ENCODE measurements at regions not wholly inside any gene's neighbourhood (a gene's known extent, or its start where the extent isn't known, plus 50 kb on each side); places are given as distances from the start of the nearest gene placed in this dataset.

DNA sequence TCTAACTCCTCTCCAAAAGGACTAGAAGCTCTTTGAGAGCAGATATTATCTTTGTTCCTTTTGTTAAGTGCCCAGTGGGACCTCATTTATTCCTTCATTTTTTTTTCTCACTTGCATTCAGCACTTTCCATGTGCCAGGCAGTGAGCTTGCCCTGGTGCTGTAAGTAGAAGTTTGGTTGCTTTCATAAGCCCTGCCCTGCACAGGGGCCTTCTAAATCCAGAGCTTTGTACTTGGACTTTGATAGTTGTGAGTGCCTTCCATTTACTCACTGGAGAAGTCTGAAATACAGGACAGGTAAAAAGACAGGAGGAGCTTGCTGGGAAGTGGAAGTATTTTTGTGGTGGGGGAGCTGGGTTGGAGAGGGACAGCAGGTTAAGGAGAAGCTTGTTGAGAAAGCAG, 56.7 kb upstream of the PTCSC3 start:
- no peaks in the 10 kb centered on the region for H3K36me3 ChIP-seq
- no peak overlapping the region for H3K27ac ChIP-seq
- no peaks in the 10 kb centered on the region for H3K9me3 ChIP-seq
- DNase-seq (no peak), ATAC-seq (no peak)
- no peaks in the 10 kb centered on the region for H3K4me1 ChIP-seq
- no peak overlapping the region for H3K4me3 ChIP-seq
- intact Hi-C loops (cut with DNase I) = no loop called here
- peaks cover 0 to 5% (median 0%) of the 10 kb centered on the region in 9 donors for H3K27me3 ChIP-seq
- TF ChIP-seq POLR2A (IDR thresholded peaks at IDR 0.05) = no peak
- TF ChIP-seq CTCF (IDR thresholded peaks at IDR 0.05) = no peak

GRCh38 chr14:36229262-36229661, 52.7 kb upstream of the PTCSC3 start:
- Histone ChIP-seq H3K27me3 (peaks cover 0 to 6% (median 0%) of the 10 kb centered on the region in 9 donors), H3K36me3 (no peaks in the 10 kb centered on the region), H3K4me3 (no peak overlapping the region), H3K4me1 (no peaks in the 10 kb centered on the region), H3K27ac (no peak overlapping the region), H3K9me3 (no peaks in the 10 kb centered on the region)
- DNase-seq = no peak
- no peak for TF ChIP-seq POLR2A (IDR thresholded peaks at IDR 0.05)
- TF ChIP-seq CTCF (IDR thresholded peaks at IDR 0.05) = no peak
- intact Hi-C loops (cut with DNase I) = no loop called here
- 64 to 73% (median 70%) methylated on average over 2 of the region's 2 CpGs for WGBS, 4 donors
- no peak for ATAC-seq

- no peak for TF ChIP-seq POLR2A (IDR thresholded peaks at IDR 0.05)
- no peak for TF ChIP-seq CTCF (IDR thresholded peaks at IDR 0.05)
- intact Hi-C loops (cut with DNase I) = no loop called here
- no peak for ATAC-seq
- no peak for DNase-seq
- H3K4me3 ChIP-seq = no peak overlapping the region
- WGBS, 4 donors = 26 to 42% (median 31%) methylated on average over 2 of the region's 2 CpGs
- peaks cover 0 to 9% (median 0%) of the 10 kb centered on the region in 9 donors for H3K27me3 ChIP-seq
- H3K4me1 ChIP-seq = no peaks in the 10 kb centered on the region
- H3K9me3 ChIP-seq = no peaks in the 10 kb centered on the region
- no peak overlapping the region for H3K27ac ChIP-seq
- H3K36me3 ChIP-seq = no peaks in the 10 kb centered on the region
Measured at GRCh38 chr14:36227802-36228201, 51.3 kb upstream of the PTCSC3 start.

GRCh38 chr14:36227344-36227743, 50.8 kb upstream of the PTCSC3 start:
- DNase-seq (no peak), ATAC-seq (no peak)
- no peaks in the 10 kb centered on the region for H3K9me3 ChIP-seq
- no peak overlapping the region for H3K4me3 ChIP-seq
- H3K36me3 ChIP-seq = no peaks in the 10 kb centered on the region
- H3K27ac ChIP-seq = no peak overlapping the region
- H3K27me3 ChIP-seq = peaks cover 0 to 9% (median 0%) of the 10 kb centered on the region in 9 donors
- TF ChIP-seq POLR2A (IDR thresholded peaks at IDR 0.05) (no peak), CTCF (IDR thresholded peaks at IDR 0.05) (no peak)
- no peaks in the 10 kb centered on the region for H3K4me1 ChIP-seq
- intact Hi-C loops (cut with DNase I) = no loop called here
- 84 to 91% (median 86%) methylated on average over 1 of the region's 1 CpG for WGBS, 4 donors
